HG03175 (cell line): ENCODE measurements at regions not wholly inside any gene's neighbourhood (a gene's known extent, or its start where the extent isn't known, plus 50 kb on each side); places are given as distances from the start of the nearest gene placed in this dataset.
"Not testable (repeated sequence)": the region's sequence is repeated elsewhere in the genome, so short reads cannot be mapped to it uniquely, and the experiment has no call there.

Experiments used
- ATAC-seq: cut with Tn5 transposase; IDR thresholded peaks from one replicate; pipeline ENCODE4 v1.9.1; 2021; ENCODE audit warnings: mild to moderate bottlenecking, moderate library complexity; ENCODE audit not compliant: unreplicated experiment

DNA sequence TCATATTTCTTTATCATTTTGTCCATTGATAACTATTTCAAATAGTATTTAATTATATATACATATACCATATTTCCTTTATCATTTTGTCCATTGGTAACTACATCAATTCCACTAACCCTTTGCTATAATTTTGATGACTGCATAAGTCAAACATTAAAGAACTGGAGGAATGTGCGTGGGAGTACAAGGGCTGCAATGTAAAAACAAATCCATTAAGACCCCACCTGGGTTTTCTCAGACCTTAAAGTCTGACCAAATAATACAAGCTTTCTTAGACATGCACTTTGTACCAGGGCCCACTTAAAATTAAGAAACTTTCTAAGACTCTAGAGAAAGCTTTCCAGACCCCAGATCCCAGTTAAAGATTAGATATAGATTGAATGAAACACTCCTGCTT, 1622.4 kb upstream of the PCDH10 start:
- no peak for ATAC-seq

DNA sequence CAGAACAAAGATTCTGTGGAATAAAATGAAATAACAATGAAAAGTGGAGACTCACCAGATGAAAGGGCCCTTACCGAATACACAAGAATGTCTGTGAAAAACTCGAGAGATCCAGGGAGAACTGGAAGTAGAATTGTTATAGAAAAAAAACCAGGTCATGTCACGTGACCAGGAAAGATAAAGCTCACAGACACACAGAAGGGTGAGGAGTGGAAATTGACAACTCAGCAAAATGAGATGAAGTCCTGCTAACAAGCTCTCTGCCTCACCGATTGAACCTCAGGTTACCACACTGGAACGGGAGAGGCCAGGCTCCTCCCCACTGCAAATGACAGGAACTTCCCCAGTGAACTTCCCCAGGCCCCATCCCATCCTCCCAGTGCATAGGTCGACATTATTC, 1618.0 kb upstream of the PCDH10 start:
- ATAC-seq, result no peak

DNA sequence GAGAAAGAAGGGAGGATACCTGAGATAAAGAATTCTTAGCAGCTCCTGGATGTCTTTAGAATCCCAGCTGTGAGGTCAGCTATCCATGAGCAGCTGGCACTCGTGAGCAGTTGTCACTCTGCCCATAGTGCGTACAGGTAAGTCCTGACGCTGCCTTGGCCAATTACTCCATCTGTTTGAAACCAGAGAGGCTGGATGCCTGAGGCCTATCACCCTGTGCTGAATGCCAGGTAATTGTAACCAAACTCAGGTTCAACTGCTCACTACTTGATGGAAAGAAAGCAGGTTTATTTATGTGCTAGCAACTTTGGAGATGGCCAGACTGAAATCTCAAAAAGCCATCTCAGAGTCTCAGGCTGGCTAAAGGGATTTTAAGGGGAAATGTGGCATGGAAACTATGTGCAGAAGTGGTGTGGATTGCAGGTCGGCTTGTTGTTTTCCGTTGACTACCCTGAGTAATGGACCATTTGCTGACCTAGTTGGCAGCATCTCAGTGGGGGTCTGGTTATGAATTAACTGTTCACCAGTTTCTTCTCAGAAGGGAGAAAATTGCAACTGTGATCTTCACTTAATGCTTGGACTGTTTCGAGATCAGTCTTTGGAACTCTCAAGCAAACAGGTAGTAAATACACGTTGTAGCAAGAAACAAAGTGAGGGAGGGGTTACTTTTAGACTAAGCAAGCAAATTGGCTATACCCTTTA, 1614.0 kb upstream of the PCDH10 start:
- no peak for ATAC-seq

DNA sequence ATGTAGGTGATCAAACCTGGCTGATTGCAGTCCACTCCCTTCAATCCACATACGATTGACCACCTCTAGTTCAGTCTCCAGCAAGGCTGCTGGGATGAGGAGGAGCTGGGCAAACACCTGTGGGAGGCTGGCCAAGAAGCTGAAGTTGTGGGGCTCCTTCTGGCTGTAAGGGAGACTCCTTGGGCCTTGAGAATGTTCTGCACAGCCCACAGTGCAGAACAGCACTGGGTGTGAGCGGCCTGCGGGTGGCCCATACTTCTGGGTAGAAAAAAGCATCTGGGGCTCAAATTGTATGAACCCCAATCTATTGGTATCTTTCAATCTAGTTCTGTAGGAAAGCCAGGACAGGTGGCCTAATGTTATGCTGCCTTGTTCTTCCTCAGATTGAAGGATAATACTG, 1608.8 kb upstream of the PCDH10 start:
- no peak for ATAC-seq

DNA sequence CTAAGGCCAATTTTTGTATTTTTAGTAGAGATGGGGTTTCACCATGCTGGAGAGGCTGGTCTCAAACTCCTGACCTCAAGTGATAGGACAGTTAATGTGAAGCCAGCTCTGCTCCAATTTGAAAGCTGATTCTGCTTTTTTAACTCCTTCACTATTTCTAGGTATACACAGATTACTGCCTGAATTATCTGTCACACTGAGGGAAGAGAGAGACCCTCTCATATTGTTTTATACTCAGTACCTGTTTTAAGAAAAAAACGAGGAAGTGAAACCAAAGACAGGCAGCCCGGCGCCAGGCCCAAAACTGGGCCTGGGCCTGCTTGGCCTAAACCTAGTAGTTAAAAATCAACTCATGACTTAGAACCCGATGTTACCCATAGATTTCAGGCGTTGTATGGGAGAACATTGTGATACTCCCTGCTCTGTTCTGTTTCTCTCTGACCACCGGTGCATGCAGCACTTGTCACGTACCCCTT, 1601.5 kb upstream of the PCDH10 start:
- peak; percentile 69 for ATAC-seq

DNA sequence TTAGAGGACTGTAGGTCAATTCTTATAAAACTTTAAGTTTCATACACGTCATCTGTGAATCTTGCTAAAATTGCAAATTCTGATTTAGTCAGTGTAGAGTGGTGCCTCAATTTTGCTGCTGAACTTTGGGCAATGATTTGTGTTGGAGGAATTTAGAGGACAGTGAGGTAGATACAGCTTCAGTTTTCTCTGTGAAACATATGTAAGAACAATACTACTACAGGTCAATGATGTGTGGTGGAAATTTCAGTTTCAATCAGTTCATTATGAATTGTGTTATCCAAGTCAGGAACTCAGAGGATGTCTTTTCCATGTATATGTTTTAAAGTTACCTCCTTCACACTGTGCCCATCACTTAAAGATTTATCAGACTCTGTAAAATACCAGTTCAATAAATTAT, 1597.8 kb upstream of the PCDH10 start:
- no peak for ATAC-seq

DNA sequence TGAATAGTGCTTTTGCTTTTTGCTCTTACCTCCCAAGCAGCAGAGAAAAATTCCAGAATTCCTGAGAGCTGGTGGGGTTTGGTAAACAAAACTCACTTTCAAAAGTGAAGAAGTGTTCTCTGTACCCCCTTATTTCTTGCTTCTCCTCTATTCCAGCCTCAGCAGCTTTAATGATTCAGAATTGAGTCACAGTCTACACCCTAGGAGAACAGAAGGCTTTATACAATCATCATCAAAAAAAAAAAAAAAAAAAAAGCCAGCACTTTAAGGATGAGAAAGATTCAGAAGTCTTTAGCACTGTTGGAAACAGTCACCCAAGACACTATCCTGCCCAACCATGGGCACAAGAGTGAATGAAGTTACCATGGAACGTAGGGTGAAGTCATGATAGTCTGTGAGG, 1583.1 kb upstream of the PCDH10 start:
- ATAC-seq, result no peak

DNA sequence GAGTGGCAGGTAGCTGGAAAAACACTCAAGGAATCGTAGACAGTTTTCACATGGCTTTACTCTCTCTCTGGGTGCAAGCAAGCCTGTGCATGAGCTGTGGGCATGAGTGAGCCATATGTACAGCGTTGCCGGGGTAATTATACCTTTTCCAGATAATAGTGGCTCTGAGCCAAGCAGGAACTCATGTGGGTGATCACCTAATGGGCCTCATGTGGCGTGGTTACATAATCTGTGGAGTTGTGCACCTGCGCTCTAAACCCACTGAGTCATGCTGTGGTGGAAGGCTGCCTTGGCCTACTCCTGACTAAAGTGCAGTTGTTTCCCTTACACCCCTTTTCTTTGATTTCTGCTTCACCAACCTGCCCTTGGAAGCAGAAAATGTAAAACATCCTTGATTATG, 1564.5 kb upstream of the PCDH10 start:
- ATAC-seq, result no peak

DNA sequence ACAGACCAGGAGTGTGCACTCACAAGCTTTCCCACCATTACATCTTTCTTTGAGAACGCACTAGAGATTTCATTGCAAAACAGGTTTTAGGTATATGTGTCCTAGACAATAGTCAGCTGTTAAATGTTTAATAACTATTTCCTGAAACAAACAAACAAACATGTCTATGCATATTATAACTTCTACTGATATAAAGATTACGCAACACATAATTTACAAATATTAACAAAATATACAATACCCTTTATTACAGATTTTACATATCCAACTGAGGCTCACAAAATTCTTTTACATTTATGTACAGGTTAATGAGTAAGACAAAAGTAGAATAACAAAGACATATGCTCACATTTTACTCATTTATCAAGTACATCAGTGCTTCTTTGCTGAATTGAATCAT, 1554.0 kb upstream of the PCDH10 start:
- no peak for ATAC-seq

DNA sequence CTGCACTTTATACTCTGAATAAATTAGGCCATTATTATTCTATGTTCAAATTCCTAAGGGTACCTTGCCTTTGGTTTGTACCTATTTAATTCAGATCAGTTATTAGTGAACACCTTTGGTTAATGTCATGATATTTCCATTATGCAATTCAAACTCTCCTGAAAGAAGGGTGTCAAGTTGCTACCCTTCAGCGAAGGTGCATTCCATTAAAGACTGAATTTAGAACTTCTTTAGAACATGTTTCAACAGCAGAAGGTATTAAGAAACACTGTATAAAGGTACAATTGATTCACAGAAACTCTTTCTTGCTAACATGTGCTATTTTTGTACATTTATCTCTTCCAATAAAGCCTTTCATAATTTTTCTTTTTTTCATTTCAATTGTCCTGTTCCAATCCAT, 1545.4 kb upstream of the PCDH10 start:
- no peak for ATAC-seq

DNA sequence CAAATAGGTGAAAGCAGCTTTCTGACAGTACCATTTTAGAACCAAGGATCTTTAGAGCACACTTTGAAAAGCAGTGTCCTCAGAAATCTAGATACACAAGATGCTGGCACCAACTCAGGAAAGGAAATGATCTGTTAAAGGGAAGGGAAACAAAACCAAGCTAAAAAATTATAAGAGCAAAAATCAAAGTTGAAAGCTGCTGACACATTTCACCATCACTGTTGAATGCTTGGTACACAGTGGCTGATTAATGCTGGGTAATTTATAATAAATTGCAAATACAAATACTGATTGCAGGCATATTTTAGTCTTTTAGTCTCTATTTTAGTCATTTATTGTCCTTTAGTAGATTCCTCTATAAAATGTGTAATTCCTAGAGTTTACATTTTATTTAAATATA, 1540.1 kb upstream of the PCDH10 start:
- ATAC-seq, result no peak

DNA sequence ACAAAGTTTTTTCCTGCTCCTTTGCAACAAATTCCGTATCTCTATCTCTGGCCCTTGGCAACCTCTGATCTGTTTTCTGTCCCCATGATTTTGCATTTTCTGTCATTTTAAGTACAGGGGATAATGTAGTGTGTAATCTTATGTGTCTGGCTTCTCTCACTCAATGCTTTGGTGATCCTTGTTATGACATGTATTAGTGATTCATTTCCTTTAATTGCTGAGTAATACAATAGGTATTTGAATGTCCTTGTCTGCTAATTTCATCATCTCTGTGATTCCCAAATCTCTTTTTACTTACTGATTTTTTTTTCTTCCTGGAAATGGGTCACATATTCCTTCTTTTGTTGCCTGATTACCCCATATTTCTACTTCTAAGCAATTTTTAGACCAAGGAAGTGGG, 1538.6 kb upstream of the PCDH10 start:
- ATAC-seq, result not testable (repeated sequence)

DNA sequence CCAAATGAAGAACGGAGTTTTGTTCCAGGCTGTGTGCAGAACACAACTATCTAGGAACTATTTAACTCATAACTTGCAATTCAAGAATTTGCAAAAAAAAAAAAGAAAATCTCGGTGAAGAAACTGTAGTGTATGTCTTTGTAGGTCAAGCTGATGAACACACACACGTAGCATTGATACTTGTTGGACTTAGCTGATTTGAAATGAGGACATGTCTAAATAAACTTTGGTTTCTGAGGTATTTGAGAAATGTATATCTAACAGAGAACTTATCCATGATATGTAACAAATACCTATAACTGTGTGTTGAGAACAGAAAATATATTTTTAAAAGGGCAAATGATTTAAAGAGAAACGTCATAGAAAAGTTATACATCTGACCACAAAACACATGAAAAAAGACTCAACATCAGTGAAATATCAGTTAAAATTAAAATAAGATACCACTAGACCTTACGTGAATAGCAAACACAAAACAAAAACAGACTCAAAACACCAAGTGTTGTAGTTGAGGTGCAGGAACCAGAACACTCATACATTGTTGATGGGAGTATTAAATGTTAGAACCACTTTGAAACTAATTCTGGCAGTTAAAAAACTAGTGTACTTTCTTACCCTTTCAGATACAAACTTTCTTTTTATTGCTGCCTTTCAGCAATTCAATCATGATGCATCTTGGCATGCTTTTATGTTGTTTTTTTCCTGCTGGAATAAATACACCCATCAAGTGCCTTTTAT, 1535.8 kb upstream of the PCDH10 start:
- ATAC-seq, result peak; percentile 32

DNA sequence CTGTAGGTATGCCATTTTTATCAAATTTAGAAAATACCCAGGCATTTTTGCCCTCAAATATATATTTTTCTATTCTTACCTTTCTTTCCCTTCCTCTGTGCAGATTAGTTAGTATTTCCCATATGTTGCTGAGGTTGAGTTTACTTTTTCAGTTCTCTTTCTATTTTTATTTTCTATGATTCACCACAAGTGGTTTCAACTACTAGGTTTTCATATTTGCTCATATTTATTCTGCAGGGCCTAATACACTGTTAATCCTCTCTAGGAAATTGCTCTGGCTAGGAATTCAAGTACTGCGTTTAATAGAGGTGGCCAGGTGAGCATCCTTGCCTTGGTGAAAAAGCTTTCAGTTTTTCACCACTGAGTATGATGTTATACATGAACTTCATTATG, 1535.3 kb upstream of the PCDH10 start:
- peak; percentile 75 for ATAC-seq

DNA sequence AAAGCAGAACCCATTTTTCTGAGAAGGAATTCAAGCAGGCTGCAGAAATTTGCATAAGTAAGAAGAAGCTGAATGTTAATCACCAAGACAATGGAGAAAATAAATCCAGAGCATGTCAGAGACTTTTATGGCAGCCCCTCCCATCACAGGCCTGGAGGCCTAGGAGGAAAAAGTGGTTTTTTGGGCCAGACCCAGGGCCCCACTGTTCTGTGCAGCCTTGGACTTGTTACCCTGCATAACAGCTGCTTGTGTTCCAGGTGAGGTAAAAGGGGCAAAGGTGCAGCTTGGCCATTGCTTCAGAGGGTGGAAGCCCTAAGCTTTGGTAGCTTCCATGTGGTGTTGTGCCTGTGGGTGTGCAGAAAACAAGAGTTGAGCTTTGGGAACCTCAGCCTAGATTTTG, 1516.2 kb upstream of the PCDH10 start:
- no peak for ATAC-seq

DNA sequence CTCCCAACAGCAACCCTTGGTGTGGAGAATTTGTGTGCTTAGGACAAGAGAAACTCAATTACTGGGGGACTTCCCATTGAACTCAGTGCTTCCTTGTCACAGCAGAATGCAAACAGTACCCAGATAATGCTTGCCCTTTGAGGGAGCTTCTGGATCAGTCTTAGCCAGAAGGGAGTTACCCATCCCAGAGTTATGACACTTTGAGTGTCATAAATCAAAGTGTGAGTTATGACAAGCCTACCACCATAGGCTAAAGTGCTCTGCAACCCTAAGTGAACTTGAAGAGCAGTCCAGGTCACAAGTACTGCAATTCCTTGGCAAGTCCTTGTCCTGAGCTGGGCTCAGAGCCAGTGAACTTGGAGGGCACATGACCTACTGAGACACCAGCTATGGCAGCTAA, 1513.9 kb upstream of the PCDH10 start:
- no peak for ATAC-seq

DNA sequence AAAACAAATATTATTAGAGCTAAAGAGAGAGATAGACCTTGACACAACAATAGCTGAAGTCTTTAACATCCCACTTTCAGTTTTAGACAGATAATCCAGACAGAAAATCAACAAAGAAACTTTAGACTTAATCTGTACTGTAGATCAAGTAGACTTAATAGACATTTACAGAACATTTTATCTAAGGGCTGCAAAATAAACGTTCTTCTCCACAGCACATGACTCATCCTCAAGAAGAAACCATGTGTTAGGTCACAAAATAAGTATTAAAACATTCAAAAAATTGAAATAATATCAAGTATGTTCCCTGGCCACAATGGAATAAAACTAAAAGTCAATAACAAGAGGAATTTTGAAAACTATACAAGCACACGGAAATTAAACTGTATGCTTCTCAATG, 1510.3 kb upstream of the PCDH10 start:
- ATAC-seq, result no peak

DNA sequence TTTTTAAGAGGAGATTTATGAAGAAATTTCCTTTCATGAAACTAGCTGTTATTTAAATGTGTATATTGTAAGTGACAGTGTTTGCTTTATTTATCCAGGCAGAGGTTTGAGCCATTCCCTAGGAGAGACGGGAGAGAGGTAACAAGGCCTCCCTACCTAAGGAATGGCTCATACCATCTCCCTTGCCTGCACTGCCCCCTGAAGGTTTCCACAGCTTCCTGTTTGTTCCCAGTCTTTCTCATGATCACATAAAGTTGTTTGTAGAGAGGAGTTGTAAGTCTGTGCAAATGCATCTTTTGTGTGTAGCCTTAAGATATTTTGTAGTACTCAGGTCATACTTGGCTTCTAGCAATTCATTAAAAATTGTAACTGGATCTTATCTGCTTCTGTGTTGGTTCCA, 1504.5 kb upstream of the PCDH10 start:
- ATAC-seq, result no peak

DNA sequence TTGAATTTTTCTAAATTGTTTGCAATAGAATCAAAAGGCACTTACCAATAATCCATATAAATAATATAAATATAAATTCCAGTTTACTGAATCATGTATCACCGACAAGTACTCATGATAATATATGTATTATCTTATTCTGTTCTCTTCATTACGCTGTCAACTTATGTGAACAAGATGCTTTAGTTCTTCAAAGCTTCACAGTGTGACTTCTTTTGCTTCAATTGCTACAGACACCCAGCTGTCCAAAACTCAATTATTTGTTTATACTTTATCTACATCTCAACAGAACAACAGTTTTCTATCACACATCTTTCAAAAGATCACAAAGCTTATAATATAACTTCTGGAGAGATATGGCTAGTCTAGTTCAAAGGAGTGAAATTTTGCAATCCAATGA, 1499.9 kb upstream of the PCDH10 start:
- ATAC-seq, result no peak

DNA sequence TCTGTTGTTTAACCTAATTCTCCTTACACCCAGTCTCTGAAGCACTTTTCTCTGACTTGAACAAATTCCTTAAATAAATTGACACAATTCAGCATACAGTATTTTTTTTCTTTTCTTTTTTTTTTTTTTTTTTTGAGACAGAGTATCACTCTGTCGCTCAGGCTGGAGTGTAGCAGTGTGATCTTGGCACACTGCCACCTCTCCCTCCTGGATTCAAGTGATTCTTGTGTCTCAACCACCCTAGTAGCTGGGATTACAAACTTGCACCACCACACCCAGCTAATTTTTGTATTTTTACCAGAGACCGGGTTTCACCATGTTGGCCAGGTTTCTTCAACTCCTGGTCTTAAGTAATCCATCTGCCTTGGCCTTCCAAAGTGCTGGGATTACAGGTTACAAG, 1498.1 kb upstream of the PCDH10 start:
- no peak for ATAC-seq

DNA sequence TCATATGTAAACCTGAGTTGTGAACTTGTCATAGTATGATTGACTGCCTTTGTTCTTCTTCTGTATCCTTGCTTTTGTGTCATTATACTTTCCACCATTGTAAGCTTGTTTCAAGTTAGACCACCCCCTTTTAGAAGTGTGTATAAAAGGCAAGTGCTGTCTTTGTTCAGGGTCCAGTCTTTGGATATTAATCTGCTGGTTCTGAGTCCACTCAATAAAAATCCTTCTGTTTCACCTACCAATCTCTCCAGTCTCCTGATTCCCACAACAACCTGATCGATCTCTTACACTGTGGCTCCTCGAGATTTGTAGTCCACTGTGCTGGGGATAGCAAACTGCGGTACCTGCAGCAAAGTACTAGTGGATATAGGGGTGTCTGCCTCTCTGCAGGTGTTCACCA, 1465.8 kb upstream of the PCDH10 start:
- ATAC-seq, result not testable (repeated sequence)

DNA sequence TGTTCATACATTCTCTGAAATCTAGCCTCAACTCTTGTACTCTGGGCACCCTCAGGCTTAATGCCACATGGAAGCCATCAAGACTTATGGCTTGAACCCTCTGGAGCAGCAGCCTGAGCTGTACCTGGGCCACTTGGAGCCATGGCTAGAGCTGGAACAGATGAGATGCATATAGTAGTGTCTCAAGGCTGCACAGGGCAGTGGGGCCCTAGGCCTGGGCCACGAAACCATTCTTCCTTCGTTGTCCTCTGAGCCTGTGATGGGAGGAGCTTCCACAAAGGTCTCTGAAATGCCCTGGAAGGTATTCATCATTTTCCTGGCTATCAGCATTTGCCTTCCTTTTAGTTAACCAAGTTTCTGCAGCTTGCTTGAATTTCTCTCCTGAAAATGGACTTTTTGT, 1427.2 kb upstream of the PCDH10 start:
- ATAC-seq, result no peak

DNA sequence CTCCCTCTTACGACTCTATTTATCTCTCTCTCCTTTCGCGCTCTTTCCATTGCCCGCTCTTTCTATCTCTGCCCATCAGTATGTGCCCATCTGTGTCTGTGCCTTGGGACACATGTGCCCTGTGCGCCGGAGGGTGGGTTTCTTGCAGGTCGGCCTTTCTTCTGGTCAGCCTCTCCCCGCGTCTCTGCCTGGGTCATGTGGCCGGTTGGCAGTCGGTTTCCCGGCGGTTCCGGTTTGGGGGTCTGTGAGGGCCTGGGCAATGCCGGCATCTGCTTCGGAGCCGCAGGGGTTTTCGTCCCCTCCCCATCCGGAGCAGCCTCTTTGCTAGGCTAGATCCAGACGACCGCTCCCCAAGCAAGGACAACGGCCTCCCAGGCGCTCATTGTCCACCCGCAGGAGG, 1426.0 kb upstream of the PCDH10 start:
- ATAC-seq, result not testable (repeated sequence)
